ENCODE measurements at regions not wholly inside any gene's neighbourhood (a gene's known extent, or its start where the extent isn't known, plus 50 kb on each side); places are given as distances from the start of the nearest gene placed in this dataset.

DNA sequence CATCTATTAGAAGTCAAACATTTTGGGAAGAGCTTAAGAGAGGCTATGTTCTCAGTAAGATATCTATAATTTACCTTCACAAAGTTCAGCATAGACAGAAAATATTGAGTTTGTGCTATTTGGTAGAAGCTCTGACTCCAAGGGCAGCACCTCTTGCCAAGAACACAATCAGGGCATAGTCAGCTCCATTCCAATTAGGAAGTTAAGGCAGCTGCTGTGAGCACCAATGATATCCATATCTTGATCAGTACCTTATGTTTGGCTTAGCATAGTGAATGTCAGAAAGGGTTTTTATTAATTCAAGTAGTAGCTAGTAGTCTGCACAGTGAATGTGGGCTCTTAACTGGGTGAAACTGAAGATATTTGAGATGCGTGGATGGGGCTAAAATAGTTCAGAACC, 86.4 kb upstream of the SPRED2 start:
- H3K27me3 ChIP-seq: no peaks in the 10 kb centered on the region
- no peak overlapping the region for H3K27ac ChIP-seq
- no peak for TF ChIP-seq EZH2phosphoT487 (IDR thresholded peaks at IDR 0.05; ENCODE audit: low read depth, severe bottlenecking, unreplicated experiment)
- TF ChIP-seq, protein P1, sequence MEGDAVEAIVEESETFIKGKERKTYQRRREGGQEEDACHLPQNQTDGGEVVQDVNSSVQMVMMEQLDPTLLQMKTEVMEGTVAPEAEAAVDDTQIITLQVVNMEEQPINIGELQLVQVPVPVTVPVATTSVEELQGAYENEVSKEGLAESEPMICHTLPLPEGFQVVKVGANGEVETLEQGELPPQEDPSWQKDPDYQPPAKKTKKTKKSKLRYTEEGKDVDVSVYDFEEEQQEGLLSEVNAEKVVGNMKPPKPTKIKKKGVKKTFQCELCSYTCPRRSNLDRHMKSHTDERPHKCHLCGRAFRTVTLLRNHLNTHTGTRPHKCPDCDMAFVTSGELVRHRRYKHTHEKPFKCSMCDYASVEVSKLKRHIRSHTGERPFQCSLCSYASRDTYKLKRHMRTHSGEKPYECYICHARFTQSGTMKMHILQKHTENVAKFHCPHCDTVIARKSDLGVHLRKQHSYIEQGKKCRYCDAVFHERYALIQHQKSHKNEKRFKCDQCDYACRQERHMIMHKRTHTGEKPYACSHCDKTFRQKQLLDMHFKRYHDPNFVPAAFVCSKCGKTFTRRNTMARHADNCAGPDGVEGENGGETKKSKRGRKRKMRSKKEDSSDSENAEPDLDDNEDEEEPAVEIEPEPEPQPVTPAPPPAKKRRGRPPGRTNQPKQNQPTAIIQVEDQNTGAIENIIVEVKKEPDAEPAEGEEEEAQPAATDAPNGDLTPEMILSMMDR (IDR thresholded peaks at IDR 0.05; ENCODE audit: poor library complexity): no peak
- TF ChIP-seq EZH2 (IDR thresholded peaks at IDR 0.05; ENCODE audit: borderline replicate concordance): no peak
- H2AFZ ChIP-seq: no peak overlapping the region
- H3K4me2 ChIP-seq: no peak overlapping the region
- no peaks in the 10 kb centered on the region for H3K4me1 ChIP-seq (ENCODE audit: insufficient read depth)
- H3K9me2 ChIP-seq (replicated peaks; ENCODE audit: insufficient read depth): no peaks in the 10 kb centered on the region
- no peaks in the 10 kb centered on the region for H3K9me3 ChIP-seq (ENCODE audit: low read depth)
- H4K20me1 ChIP-seq (ENCODE audit: insufficient read depth, poor library complexity, severe bottlenecking): no peaks in the 10 kb centered on the region
- no peak overlapping the region for H3K4me3 ChIP-seq
- no peaks in the 10 kb centered on the region for H3K36me3 ChIP-seq (replicated peaks; ENCODE audit: insufficient read depth, low read depth)
- WGBS (ENCODE audit: low lambda C conversion rate, missing lambda C conversion rate): 79% methylated on average over 1 of the region's 1 CpG
- H3K79me2 ChIP-seq: no peaks in the 10 kb centered on the region
- no peak for DNase-seq (ENCODE audit: low spot score)

DNA sequence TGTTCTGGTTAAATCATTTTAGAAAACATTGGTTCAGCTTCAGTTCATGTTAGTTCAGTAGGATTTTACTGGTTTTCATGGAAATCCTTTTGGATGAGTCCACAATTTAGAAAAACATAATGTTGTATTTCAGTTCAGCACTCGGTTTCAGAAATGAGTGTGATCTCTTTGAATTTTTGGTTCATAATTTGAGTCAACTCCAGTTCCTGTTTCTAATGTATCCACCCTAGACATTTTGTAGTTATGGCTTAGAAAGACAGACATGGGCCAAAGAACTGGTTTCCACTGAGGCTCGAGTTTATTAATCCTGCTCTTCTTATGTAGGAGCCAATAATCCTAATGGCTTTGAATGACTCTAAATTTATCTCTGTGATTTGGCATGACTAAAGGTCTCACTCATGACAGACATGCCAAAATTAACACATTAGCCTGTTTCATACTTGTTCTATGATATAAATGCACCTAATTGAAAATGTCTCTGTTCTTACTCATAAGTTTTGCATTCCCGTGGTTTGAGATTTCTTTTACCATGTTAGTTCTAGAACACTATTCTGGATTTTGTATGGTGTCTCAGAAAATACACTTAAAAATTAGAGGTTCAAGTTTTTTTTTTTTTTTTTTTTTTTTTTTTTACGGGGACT, 82.3 kb upstream of the SPRED2 start:
- H3K4me1 ChIP-seq (ENCODE audit: insufficient read depth): no peaks in the 10 kb centered on the region
- H4K20me1 ChIP-seq (ENCODE audit: insufficient read depth, poor library complexity, severe bottlenecking): no peaks in the 10 kb centered on the region
- TF ChIP-seq, protein P1 (IDR thresholded peaks at IDR 0.05; ENCODE audit: poor library complexity): no peak
- no peak for TF ChIP-seq EZH2 (IDR thresholded peaks at IDR 0.05; ENCODE audit: borderline replicate concordance)
- no peak for TF ChIP-seq EZH2phosphoT487 (IDR thresholded peaks at IDR 0.05; ENCODE audit: low read depth, severe bottlenecking, unreplicated experiment)
- H3K36me3 ChIP-seq (replicated peaks; ENCODE audit: insufficient read depth, low read depth): no peaks in the 10 kb centered on the region
- no peak overlapping the region for H3K27ac ChIP-seq
- no peak overlapping the region for H3K4me3 ChIP-seq
- no peak overlapping the region for H2AFZ ChIP-seq
- H3K9me2 ChIP-seq (replicated peaks; ENCODE audit: insufficient read depth): no peaks in the 10 kb centered on the region
- H3K79me2 ChIP-seq: no peaks in the 10 kb centered on the region
- H3K4me2 ChIP-seq: no peak overlapping the region
- 87% methylated on average over 4 of the region's 4 CpGs for WGBS (ENCODE audit: low lambda C conversion rate, missing lambda C conversion rate)
- no peak for DNase-seq (ENCODE audit: low spot score)
- no peaks in the 10 kb centered on the region for H3K9me3 ChIP-seq (ENCODE audit: low read depth)
- H3K27me3 ChIP-seq: no peaks in the 10 kb centered on the region

DNA sequence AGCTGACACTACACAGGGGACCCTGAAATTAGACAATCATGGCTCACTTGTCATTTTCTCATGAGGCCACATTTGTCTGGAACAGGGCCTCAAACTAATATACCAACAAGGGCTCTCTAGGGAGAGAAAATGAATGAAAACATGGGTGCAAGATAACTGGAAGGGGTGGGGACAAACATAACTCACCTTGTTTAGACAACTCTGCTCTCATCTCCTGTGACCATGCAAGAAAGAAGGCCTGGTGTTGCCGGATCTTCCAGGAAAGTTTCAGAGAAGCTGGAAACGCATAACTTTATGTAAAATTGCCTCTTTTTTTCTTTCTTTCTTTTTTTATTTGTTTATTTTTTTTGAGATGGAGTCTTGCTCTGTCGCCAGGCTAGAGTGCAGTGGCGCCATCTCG, 80.4 kb upstream of the SPRED2 start:
- WGBS (ENCODE audit: low lambda C conversion rate, missing lambda C conversion rate): 96% methylated on average over 5 of the region's 5 CpGs
- H3K36me3 ChIP-seq (replicated peaks; ENCODE audit: insufficient read depth, low read depth): no peaks in the 10 kb centered on the region

More for the DNA sequence above, 80.4 kb upstream of the SPRED2 start:
- no peaks in the 10 kb centered on the region for H3K4me1 ChIP-seq (ENCODE audit: insufficient read depth)
- no peaks in the 10 kb centered on the region for H4K20me1 ChIP-seq (ENCODE audit: insufficient read depth, poor library complexity, severe bottlenecking)
- H3K27ac ChIP-seq: no peak overlapping the region
- no peak overlapping the region for H3K4me2 ChIP-seq
- DNase-seq (ENCODE audit: low spot score): no peak
- H3K9me2 ChIP-seq (replicated peaks; ENCODE audit: insufficient read depth): no peaks in the 10 kb centered on the region
- no peaks in the 10 kb centered on the region for H3K27me3 ChIP-seq
- no peak overlapping the region for H2AFZ ChIP-seq
- H3K9me3 ChIP-seq (ENCODE audit: low read depth): no peaks in the 10 kb centered on the region
- H3K79me2 ChIP-seq: no peaks in the 10 kb centered on the region
- H3K4me3 ChIP-seq: no peak overlapping the region
- TF ChIP-seq, protein P1 (IDR thresholded peaks at IDR 0.05; ENCODE audit: poor library complexity): no peak
- TF ChIP-seq EZH2phosphoT487 (IDR thresholded peaks at IDR 0.05; ENCODE audit: low read depth, severe bottlenecking, unreplicated experiment): no peak
- no peak for TF ChIP-seq EZH2 (IDR thresholded peaks at IDR 0.05; ENCODE audit: borderline replicate concordance)
